Stimulated activated CD4-positive, alpha-beta T cell treated with anti-CD3 and anti-CD28 coated beads, Interleukin-2, amount 100 ng/mL, for 24 hours (primary cell): ENCODE measurements at regions not wholly inside any gene's neighbourhood (a gene's known extent, or its start where the extent isn't known, plus 50 kb on each side); places are given as distances from the start of the nearest gene placed in this dataset.
"Not testable (repeated sequence)": the region's sequence is repeated elsewhere in the genome, so short reads cannot be mapped to it uniquely, and the experiment has no call there.

Experiments used
- DNase-seq, 2 donors: peaks; one replicate each; pipeline ENCODE4 v3.0.0-alpha.2; 2020

- DNase-seq, result no peak
Measured at GRCh38 chr1:173257805-173258204, 50.7 kb upstream of the TNFSF4 start.

- no peak for DNase-seq
Measured at GRCh38 chr1:173258479-173259264, 51.5 kb upstream of the TNFSF4 start.

- not testable (repeated sequence) for DNase-seq
Measured at GRCh38 chr1:173260329-173260728, 53.2 kb upstream of the TNFSF4 start.

- no peak for DNase-seq
Measured at GRCh38 chr1:173266841-173267240, 59.7 kb upstream of the TNFSF4 start.

GRCh38 chr1:173267453-173267945 is 60.4 kb upstream of the TNFSF4 start:
- no peak for DNase-seq

GRCh38 chr1:173268261-173268660 is 61.1 kb upstream of the TNFSF4 start:
- DNase-seq, result no peak

GRCh38 chr1:173268786-173269277 is 61.7 kb upstream of the TNFSF4 start:
- DNase-seq, result no peak

- DNase-seq, result no peak
Measured at GRCh38 chr1:173269490-173270230, 62.5 kb upstream of the TNFSF4 start.

GRCh38 chr1:173270243-173270642 is 63.1 kb upstream of the TNFSF4 start:
- no peak for DNase-seq

GRCh38 chr1:173271021-173271420 is 63.9 kb upstream of the TNFSF4 start:
- DNase-seq, result not testable (repeated sequence)

- no peak for DNase-seq
Measured at GRCh38 chr1:173275496-173275895, 68.4 kb upstream of the TNFSF4 start.

GRCh38 chr1:173276922-173277800 is 70.0 kb upstream of the TNFSF4 start:
- DNase-seq, result no peak

GRCh38 chr1:173280899-173281660 is 73.9 kb upstream of the TNFSF4 start:
- DNase-seq, result no peak

- DNase-seq, result no peak
Measured at GRCh38 chr1:173285048-173285447, 77.9 kb upstream of the TNFSF4 start.

GRCh38 chr1:173287785-173288184 is 80.7 kb upstream of the TNFSF4 start:
- no peak for DNase-seq

GRCh38 chr1:173293756-173294155 is 86.6 kb upstream of the TNFSF4 start:
- no peak for DNase-seq

- DNase-seq, result no peak
Measured at GRCh38 chr1:173294843-173295242, 87.7 kb upstream of the TNFSF4 start.

GRCh38 chr1:173295391-173295790 is 88.3 kb upstream of the TNFSF4 start:
- no peak for DNase-seq

- no peak for DNase-seq
Measured at GRCh38 chr1:173295995-173296394, 88.9 kb upstream of the TNFSF4 start.

- peak; percentile 41 to 42 for DNase-seq
Measured at GRCh38 chr1:173297798-173298391, 90.8 kb upstream of the TNFSF4 start.
